OCI-LY3 (cell line): ENCODE measurements at regions not wholly inside any gene's neighbourhood (a gene's known extent, or its start where the extent isn't known, plus 50 kb on each side); places are given as distances from the start of the nearest gene placed in this dataset.

Experiments used
- CTCF ChIP-seq: fragments of 200-600, 300-600 bp; sonication (generic); IDR thresholded peaks from 2 replicates; pipeline ENCODE4 v1.5.1; 2014; ENCODE audit warnings: antibody characterized with exemption, low read length, low read depth
- EZH2phosphoT487 ChIP-seq: fragments of 200-600 bp; shearing (Covaris generic); IDR thresholded peaks from 2 replicates; pipeline ENCODE4 v1.6.1; 2018; ENCODE audit warnings: antibody characterized with exemption, mixed run types, low read depth

GRCh38 chr10:8361510-8361844 is 307.0 kb downstream of the GATA3 start:
- TF ChIP-seq CTCF (no peak), EZH2phosphoT487 (no peak)
